SJSA1 (cell line): ENCODE measurements at regions not wholly inside any gene's neighbourhood (a gene's known extent, or its start where the extent isn't known, plus 50 kb on each side); places are given as distances from the start of the nearest gene placed in this dataset.
A peak's percentile ranks its signal among the peaks of the same experiment; 100 is the strongest.
"Not testable (repeated sequence)": the region's sequence is repeated elsewhere in the genome, so short reads cannot be mapped to it uniquely, and the experiment has no call there.

Experiments
- DNase-seq, 2 experiments: peaks; one replicate each; pipeline ENCODE4 v3.0.0-alpha.2; 2015 to 2020; ENCODE audit warnings: low spot score in 2 of 2, low read depth in 1 of 2
- H3K27ac ChIP-seq: fragments of 250-450 bp; sonication (Bioruptor Pico); 2 replicates; pipeline ENCODE4 v1.5.1; 2020; ENCODE audit warnings: mild to moderate bottlenecking, moderate library complexity
- H3K27me3 ChIP-seq: fragments of 250-450 bp; sonication (Bioruptor Pico); replicated peaks from 2 replicates; pipeline ENCODE4 v1.5.1; 2020; ENCODE audit warnings: mild to moderate bottlenecking, moderate library complexity
- H3K36me3 ChIP-seq: fragments of 250-450 bp; sonication (Bioruptor Pico); 2 replicates; pipeline ENCODE4 v1.5.1; 2020; ENCODE audit warnings: mild to moderate bottlenecking
- H3K4me1 ChIP-seq: fragments of 250-450 bp; sonication (Bioruptor Pico); replicated peaks from 2 replicates; pipeline ENCODE4 v1.6.1; 2021; ENCODE audit warnings: mild to moderate bottlenecking
- H3K4me3 ChIP-seq: fragments of 250-450 bp; sonication (Bioruptor Pico); 2 replicates; pipeline ENCODE4 v1.5.1; 2020; ENCODE audit warnings: mild to moderate bottlenecking
- H3K9me3 ChIP-seq: fragments of 250-450 bp; sonication (Bioruptor Pico); replicated peaks from 2 replicates; pipeline ENCODE4 v1.5.1; 2020; ENCODE audit warnings: mild to moderate bottlenecking

- H3K36me3 ChIP-seq = no peaks in the 10 kb centered on the region
- H3K4me1 ChIP-seq = peaks cover 36% of the 10 kb centered on the region
- H3K4me3 ChIP-seq = no peak overlapping the region
- DNase-seq = no peak
- H3K27ac ChIP-seq = no peak overlapping the region
- no peaks in the 10 kb centered on the region for H3K27me3 ChIP-seq
- H3K9me3 ChIP-seq = 0 out of 2 replicates have a peak, but pooled peaks cover 2% of the 10 kb centered on the region
Measured at GRCh38 chr10:21368022-21368582, 157.4 kb downstream of the SKIDA1 start.

- DNase-seq = peak; percentile 78 to 87
- peak overlapping the region; percentile 89 for H3K27ac ChIP-seq
- H3K9me3 ChIP-seq = not testable (repeated sequence)
Measured at GRCh38 chr10:21366108-21366507, 159.4 kb downstream of the SKIDA1 start.

GRCh38 chr10:21364196-21365114, 161.0 kb downstream of the SKIDA1 start:
- peak; percentile 93 to 94 for DNase-seq
- H3K27ac ChIP-seq = peak overlapping the region; percentile 89
- H3K4me1 ChIP-seq = peaks cover 36% of the 10 kb centered on the region

More at GRCh38 chr10:21366108-21366507, 159.4 kb downstream of the SKIDA1 start:
- not testable (repeated sequence) for H3K4me3 ChIP-seq, H3K27me3 ChIP-seq, H3K36me3 ChIP-seq
- peaks cover 36% of the 10 kb centered on the region for H3K4me1 ChIP-seq

GRCh38 chr10:21363731-21364104, 161.8 kb downstream of the SKIDA1 start:
- Histone ChIP-seq H3K27me3 (no peaks in the 10 kb centered on the region), H3K4me1 (peaks cover 43% of the 10 kb centered on the region), H3K36me3 (no peaks in the 10 kb centered on the region), H3K4me3 (no peak overlapping the region), H3K27ac (peak overlapping the region; percentile 89), H3K9me3 (0 out of 2 replicates have a peak, but pooled peaks cover 2% of the 10 kb centered on the region)
- no peak for DNase-seq

More at GRCh38 chr10:21364196-21365114, 161.0 kb downstream of the SKIDA1 start:
- no peaks in the 10 kb centered on the region for H3K27me3 ChIP-seq
- 0 out of 2 replicates have a peak, but pooled peaks cover 2% of the 10 kb centered on the region for H3K9me3 ChIP-seq
- no peaks in the 10 kb centered on the region for H3K36me3 ChIP-seq
- H3K4me3 ChIP-seq = no peak overlapping the region

- H3K9me3 ChIP-seq = 0 out of 2 replicates have a peak, but pooled peaks cover 2% of the 10 kb centered on the region
- no peaks in the 10 kb centered on the region for H3K27me3 ChIP-seq
- H3K27ac ChIP-seq = peak overlapping the region; percentile 89
- H3K36me3 ChIP-seq = no peaks in the 10 kb centered on the region
- peaks cover 43% of the 10 kb centered on the region for H3K4me1 ChIP-seq
- H3K4me3 ChIP-seq = no peak overlapping the region
- DNase-seq = peak in 1 of 2 experiments; percentile 23
Measured at GRCh38 chr10:21363092-21363730, 162.3 kb downstream of the SKIDA1 start.

- no peak overlapping the region for H3K27ac ChIP-seq
- H3K4me3 ChIP-seq = no peak overlapping the region
- no peaks in the 10 kb centered on the region for H3K27me3 ChIP-seq
- no peak for DNase-seq
- 0 out of 2 replicates have a peak, but pooled peaks cover 2% of the 10 kb centered on the region for H3K9me3 ChIP-seq
- H3K4me1 ChIP-seq = peaks cover 34% of the 10 kb centered on the region
- H3K36me3 ChIP-seq = no peaks in the 10 kb centered on the region
Measured at GRCh38 chr10:21359202-21359601, 166.3 kb downstream of the SKIDA1 start.

GRCh38 chr10:21355591-21356011, 169.9 kb downstream of the SKIDA1 start:
- H3K27ac ChIP-seq = no peak overlapping the region
- no peak for DNase-seq

GRCh38 chr10:21352886-21353285, 172.6 kb downstream of the SKIDA1 start:
- Histone ChIP-seq H3K4me1 (peaks cover 22% of the 10 kb centered on the region), H3K4me3 (no peak overlapping the region), H3K27ac (no peak overlapping the region), H3K27me3 (no peaks in the 10 kb centered on the region), H3K9me3 (no peaks in the 10 kb centered on the region), H3K36me3 (no peaks in the 10 kb centered on the region)
- DNase-seq = no peak

More at GRCh38 chr10:21355591-21356011, 169.9 kb downstream of the SKIDA1 start:
- Histone ChIP-seq H3K9me3 (no peaks in the 10 kb centered on the region), H3K36me3 (no peaks in the 10 kb centered on the region), H3K4me1 (peaks cover 21% of the 10 kb centered on the region), H3K4me3 (no peak overlapping the region), H3K27me3 (no peaks in the 10 kb centered on the region)

- H3K4me1 ChIP-seq = peaks cover 22% of the 10 kb centered on the region
- not testable (repeated sequence) for H3K27ac ChIP-seq, DNase-seq, H3K9me3 ChIP-seq, H3K27me3 ChIP-seq, H3K4me3 ChIP-seq, H3K36me3 ChIP-seq
Measured at GRCh38 chr10:21351594-21351993, 173.9 kb downstream of the SKIDA1 start.

- H3K9me3 ChIP-seq = no peaks in the 10 kb centered on the region
- H3K27ac ChIP-seq = peak overlapping the region; percentile 45
- no peak for DNase-seq
- peaks cover 11% of the 10 kb centered on the region for H3K4me1 ChIP-seq
- no peaks in the 10 kb centered on the region for H3K27me3 ChIP-seq
- H3K36me3 ChIP-seq = no peaks in the 10 kb centered on the region
- H3K4me3 ChIP-seq = no peak overlapping the region
Measured at GRCh38 chr10:21349912-21350286, 175.6 kb downstream of the SKIDA1 start.

GRCh38 chr10:21347785-21348170, 177.7 kb downstream of the SKIDA1 start:
- no peak for DNase-seq

GRCh38 chr10:21347043-21347784, 178.3 kb downstream of the SKIDA1 start:
- H3K9me3 ChIP-seq = no peaks in the 10 kb centered on the region
- H3K4me3 ChIP-seq = no peak overlapping the region
- DNase-seq = no peak
- no peaks in the 10 kb centered on the region for H3K36me3 ChIP-seq
- peaks cover 15% of the 10 kb centered on the region for H3K4me1 ChIP-seq
- no peak overlapping the region for H3K27ac ChIP-seq
- no peaks in the 10 kb centered on the region for H3K27me3 ChIP-seq

More at GRCh38 chr10:21347785-21348170, 177.7 kb downstream of the SKIDA1 start:
- Histone ChIP-seq H3K27ac (no peak overlapping the region), H3K9me3 (no peaks in the 10 kb centered on the region), H3K36me3 (no peaks in the 10 kb centered on the region), H3K4me1 (peaks cover 11% of the 10 kb centered on the region), H3K27me3 (no peaks in the 10 kb centered on the region), H3K4me3 (no peak overlapping the region)

- DNase-seq = no peak
- no peaks in the 10 kb centered on the region for H3K9me3 ChIP-seq
- no peaks in the 10 kb centered on the region for H3K27me3 ChIP-seq
- no peak overlapping the region for H3K27ac ChIP-seq
- H3K4me1 ChIP-seq = peaks cover 4% of the 10 kb centered on the region; the same call in 1 of the 2 replicates
- no peak overlapping the region for H3K4me3 ChIP-seq
- H3K36me3 ChIP-seq = no peaks in the 10 kb centered on the region
Measured at GRCh38 chr10:21343087-21343486, 182.4 kb downstream of the SKIDA1 start.
